PC-9 (cell line): ENCODE measurements at regions not wholly inside any gene's neighbourhood (a gene's known extent, or its start where the extent isn't known, plus 50 kb on each side); places are given as distances from the start of the nearest gene placed in this dataset.

ENCODE experiments used
- CTCF ChIP-seq: fragments of 200-600 bp; sonication (generic); conservative IDR thresholded peaks from 2 replicates; pipeline ENCODE4 v1.6.1; 2017; ENCODE audit warnings: mixed run types, antibody characterized with exemption, mild to moderate bottlenecking, moderate library complexity
- EZH2 ChIP-seq: fragments of 200-600 bp; sonication (generic); IDR thresholded peaks from 2 replicates; pipeline ENCODE4 v1.8.0; 2017; ENCODE audit warnings: antibody characterized with exemption, low read depth

DNA sequence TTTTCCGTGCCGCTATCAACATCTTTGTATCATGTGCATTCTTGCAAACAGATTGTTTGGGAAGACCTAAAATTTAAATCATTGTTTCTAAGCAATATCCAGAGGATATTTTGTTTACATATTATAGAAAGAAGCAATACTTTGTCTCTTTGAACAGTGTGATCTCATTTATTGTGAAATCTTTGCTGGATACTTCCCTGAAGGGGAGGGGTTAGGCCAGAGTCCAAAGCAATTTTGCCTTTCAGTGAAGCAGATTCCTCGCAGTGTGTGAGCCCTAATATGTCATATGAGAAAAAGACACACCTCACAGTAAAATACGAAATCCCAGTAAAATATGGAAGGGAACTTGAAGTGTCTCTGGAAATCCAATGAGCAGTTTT is 158.7 kb upstream of the SLCO3A1 start:
- TF ChIP-seq CTCF (no peak), EZH2 (no peak)
